ENCODE measurements at regions not wholly inside any gene's neighbourhood (a gene's known extent, or its start where the extent isn't known, plus 50 kb on each side); places are given as distances from the start of the nearest gene placed in this dataset.

GRCh38 chr2:180061546-180061945 is 54.4 kb upstream of the CWC22 start:
- H3K4me2 ChIP-seq (ENCODE audit: low read length), result no peak overlapping the region
- H3K36me3 ChIP-seq (ENCODE audit: low read depth, low read length), result no peaks in the 10 kb centered on the region
- intact Hi-C loops (cut with micrococcal nuclease), result no loop called here
- BruUV-seq (replicated peaks), result no TSS peak
- H3K27ac ChIP-seq (ENCODE audit: low read length), result no peak overlapping the region
- H3K4me3 ChIP-seq (ENCODE audit: low read length), result no peak overlapping the region
- H3K9me3 ChIP-seq (ENCODE audit: low read length), result no peaks in the 10 kb centered on the region
- H3K9ac ChIP-seq (ENCODE audit: low read length), result no peak overlapping the region
- no peaks in the 10 kb centered on the region for H3K79me2 ChIP-seq (ENCODE audit: low read length)
- H4K20me1 ChIP-seq (ENCODE audit: low read length), result no peaks in the 10 kb centered on the region
- H3K27me3 ChIP-seq (ENCODE audit: low read length), result no peaks in the 10 kb centered on the region
- POLR2A ChIA-PET (ENCODE audit: unreplicated experiment), result no interaction called here
- ATAC-seq, result no peak
- H3K4me1 ChIP-seq (ENCODE audit: insufficient read depth, low read length), result no peaks in the 10 kb centered on the region
- H2AFZ ChIP-seq (ENCODE audit: low read length), result no peak overlapping the region
- TF ChIP-seq EZH2 (IDR thresholded peaks at IDR 0.05; ENCODE audit: low read length, unreplicated experiment) (no peak), EZH2phosphoT487 (IDR thresholded peaks at IDR 0.05; ENCODE audit: borderline replicate concordance, low read length) (no peak)
- TF ChIP-seq, protein P1, sequence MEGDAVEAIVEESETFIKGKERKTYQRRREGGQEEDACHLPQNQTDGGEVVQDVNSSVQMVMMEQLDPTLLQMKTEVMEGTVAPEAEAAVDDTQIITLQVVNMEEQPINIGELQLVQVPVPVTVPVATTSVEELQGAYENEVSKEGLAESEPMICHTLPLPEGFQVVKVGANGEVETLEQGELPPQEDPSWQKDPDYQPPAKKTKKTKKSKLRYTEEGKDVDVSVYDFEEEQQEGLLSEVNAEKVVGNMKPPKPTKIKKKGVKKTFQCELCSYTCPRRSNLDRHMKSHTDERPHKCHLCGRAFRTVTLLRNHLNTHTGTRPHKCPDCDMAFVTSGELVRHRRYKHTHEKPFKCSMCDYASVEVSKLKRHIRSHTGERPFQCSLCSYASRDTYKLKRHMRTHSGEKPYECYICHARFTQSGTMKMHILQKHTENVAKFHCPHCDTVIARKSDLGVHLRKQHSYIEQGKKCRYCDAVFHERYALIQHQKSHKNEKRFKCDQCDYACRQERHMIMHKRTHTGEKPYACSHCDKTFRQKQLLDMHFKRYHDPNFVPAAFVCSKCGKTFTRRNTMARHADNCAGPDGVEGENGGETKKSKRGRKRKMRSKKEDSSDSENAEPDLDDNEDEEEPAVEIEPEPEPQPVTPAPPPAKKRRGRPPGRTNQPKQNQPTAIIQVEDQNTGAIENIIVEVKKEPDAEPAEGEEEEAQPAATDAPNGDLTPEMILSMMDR (conservative IDR thresholded peaks at IDR 0.05; ENCODE audit: low read depth, low read length), result no peak
- H3K9me2 ChIP-seq (replicated peaks; ENCODE audit: low read length), result no peaks in the 10 kb centered on the region
- H3F3A ChIP-seq (ENCODE audit: low read length, unreplicated experiment), result no peaks in the 10 kb centered on the region
- CTCF ChIA-PET, result no interaction called here
- no peak for DNase-seq

GRCh38 chr2:180061085-180061484 is 54.0 kb upstream of the CWC22 start:
- ATAC-seq (no peak), DNase-seq (no peak)
- H3K9me2 ChIP-seq (replicated peaks; ENCODE audit: low read length), result no peaks in the 10 kb centered on the region
- no peaks in the 10 kb centered on the region for H3K9me3 ChIP-seq (ENCODE audit: low read length)
- no peaks in the 10 kb centered on the region for H3F3A ChIP-seq (ENCODE audit: low read length, unreplicated experiment)
- POLR2A ChIA-PET (ENCODE audit: unreplicated experiment), result no interaction called here
- CTCF ChIA-PET, result no interaction called here
- no peak overlapping the region for H3K27ac ChIP-seq (ENCODE audit: low read length)
- no TSS peak for BruUV-seq (replicated peaks)
- intact Hi-C loops (cut with micrococcal nuclease), result no loop called here
- no peak overlapping the region for H3K4me2 ChIP-seq (ENCODE audit: low read length)
- no peaks in the 10 kb centered on the region for H3K36me3 ChIP-seq (ENCODE audit: low read depth, low read length)
- no peaks in the 10 kb centered on the region for H3K79me2 ChIP-seq (ENCODE audit: low read length)
- TF ChIP-seq, protein P1 (conservative IDR thresholded peaks at IDR 0.05; ENCODE audit: low read depth, low read length), result no peak
- no peak for TF ChIP-seq EZH2 (IDR thresholded peaks at IDR 0.05; ENCODE audit: low read length, unreplicated experiment)
- no peaks in the 10 kb centered on the region for H3K27me3 ChIP-seq (ENCODE audit: low read length)
- no peaks in the 10 kb centered on the region for H4K20me1 ChIP-seq (ENCODE audit: low read length)
- H2AFZ ChIP-seq (ENCODE audit: low read length), result no peak overlapping the region
- no peaks in the 10 kb centered on the region for H3K4me1 ChIP-seq (ENCODE audit: insufficient read depth, low read length)
- H3K9ac ChIP-seq (ENCODE audit: low read length), result no peak overlapping the region
- no peak overlapping the region for H3K4me3 ChIP-seq (ENCODE audit: low read length)

GRCh38 chr2:180058993-180059392 is 51.9 kb upstream of the CWC22 start:
- no peak overlapping the region for H3K4me3 ChIP-seq (ENCODE audit: low read length)
- H2AFZ ChIP-seq (ENCODE audit: low read length), result no peak overlapping the region
- H3K36me3 ChIP-seq (ENCODE audit: low read depth, low read length), result no peaks in the 10 kb centered on the region
- CTCF ChIA-PET, result no interaction called here
- POLR2A ChIA-PET (ENCODE audit: unreplicated experiment), result no interaction called here
- H3K9me3 ChIP-seq (ENCODE audit: low read length), result no peaks in the 10 kb centered on the region
- no peak for DNase-seq
- no peaks in the 10 kb centered on the region for H3K27me3 ChIP-seq (ENCODE audit: low read length)
- H3K79me2 ChIP-seq (ENCODE audit: low read length), result no peaks in the 10 kb centered on the region
- H3F3A ChIP-seq (ENCODE audit: low read length, unreplicated experiment), result no peaks in the 10 kb centered on the region
- H3K9me2 ChIP-seq (replicated peaks; ENCODE audit: low read length), result no peaks in the 10 kb centered on the region
- TF ChIP-seq, protein P1 (conservative IDR thresholded peaks at IDR 0.05; ENCODE audit: low read depth, low read length), result no peak
- no peak for TF ChIP-seq EZH2phosphoT487 (IDR thresholded peaks at IDR 0.05; ENCODE audit: borderline replicate concordance, low read length)
- no peak for TF ChIP-seq EZH2 (IDR thresholded peaks at IDR 0.05; ENCODE audit: low read length, unreplicated experiment)
- H3K27ac ChIP-seq (ENCODE audit: low read length), result no peak overlapping the region
- H3K4me2 ChIP-seq (ENCODE audit: low read length), result no peak overlapping the region
- no peak for ATAC-seq
- no peaks in the 10 kb centered on the region for H3K4me1 ChIP-seq (ENCODE audit: insufficient read depth, low read length)
- no peak overlapping the region for H3K9ac ChIP-seq (ENCODE audit: low read length)
- BruUV-seq (replicated peaks), result no TSS peak
- H4K20me1 ChIP-seq (ENCODE audit: low read length), result no peaks in the 10 kb centered on the region
- intact Hi-C loops (cut with micrococcal nuclease), result no loop called here
